GM21447 (cell line): ENCODE measurements at regions not wholly inside any gene's neighbourhood (a gene's known extent, or its start where the extent isn't known, plus 50 kb on each side); places are given as distances from the start of the nearest gene placed in this dataset.
"Not testable (repeated sequence)": the region's sequence is repeated elsewhere in the genome, so short reads cannot be mapped to it uniquely, and the experiment has no call there.

Experiments used
- ATAC-seq: cut with Tn5 transposase; IDR thresholded peaks from one replicate; pipeline ENCODE4 v1.9.1; 2021; ENCODE audit not compliant: unreplicated experiment

- no peak for ATAC-seq
Observed at GRCh38 chr5:100249884-100250269, 285.3 kb upstream of the FAM174A start.

- ATAC-seq, result no peak
Observed at GRCh38 chr5:100249211-100249883, 285.8 kb upstream of the FAM174A start.

- no peak for ATAC-seq
Observed at GRCh38 chr5:100232736-100233135, 302.4 kb upstream of the FAM174A start.

- no peak for ATAC-seq
Observed at GRCh38 chr5:100188778-100189177, 346.4 kb upstream of the FAM174A start.

GRCh38 chr5:100188339-100188738 lies 346.8 kb upstream of the FAM174A start:
- ATAC-seq, result no peak

- ATAC-seq, result no peak
Observed at GRCh38 chr5:100186181-100186580, 349.0 kb upstream of the FAM174A start.

- ATAC-seq, result no peak
Observed at GRCh38 chr5:100182402-100182801, 352.8 kb upstream of the FAM174A start.

- ATAC-seq, result no peak
Observed at GRCh38 chr5:100175346-100175745, 359.8 kb upstream of the FAM174A start.

- peak; percentile 100 for ATAC-seq
Observed at GRCh38 chr5:100165309-100165708, 369.9 kb upstream of the FAM174A start.

GRCh38 chr5:100161868-100162267 lies 373.3 kb upstream of the FAM174A start:
- ATAC-seq, result no peak

- no peak for ATAC-seq
Observed at GRCh38 chr5:100157066-100157465, 378.1 kb upstream of the FAM174A start.

- no peak for ATAC-seq
Observed at GRCh38 chr5:100148239-100148638, 386.9 kb upstream of the FAM174A start.

GRCh38 chr5:100142607-100143006 lies 392.6 kb upstream of the FAM174A start:
- ATAC-seq, result no peak

GRCh38 chr5:100131161-100131560 lies 404.0 kb upstream of the FAM174A start:
- no peak for ATAC-seq

- no peak for ATAC-seq
Observed at GRCh38 chr5:100130307-100130706, 404.9 kb upstream of the FAM174A start.

- no peak for ATAC-seq
Observed at GRCh38 chr5:100119903-100120302, 415.3 kb upstream of the FAM174A start.

GRCh38 chr5:100110497-100110896 lies 424.7 kb upstream of the FAM174A start:
- no peak for ATAC-seq

GRCh38 chr5:100108883-100109282 lies 426.3 kb upstream of the FAM174A start:
- no peak for ATAC-seq

GRCh38 chr5:100103592-100104119 lies 431.5 kb upstream of the FAM174A start:
- ATAC-seq, result not testable (repeated sequence)

- ATAC-seq, result not testable (repeated sequence)
Observed at GRCh38 chr5:100101466-100101865, 433.7 kb upstream of the FAM174A start.

GRCh38 chr5:100096328-100096727 lies 438.8 kb upstream of the FAM174A start:
- not testable (repeated sequence) for ATAC-seq

GRCh38 chr5:100080703-100081102 lies 454.5 kb upstream of the FAM174A start:
- ATAC-seq, result not testable (repeated sequence)

GRCh38 chr5:100079163-100079562 lies 456.0 kb upstream of the FAM174A start:
- not testable (repeated sequence) for ATAC-seq
